K562 (cell line): ENCODE measurements at regions not wholly inside any gene's neighbourhood (a gene's known extent, or its start where the extent isn't known, plus 50 kb on each side); places are given as distances from the start of the nearest gene placed in this dataset.
"Not testable (repeated sequence)": the region's sequence is repeated elsewhere in the genome, so short reads cannot be mapped to it uniquely, and the experiment has no call there.

Source experiments
- ATF2 ChIP-seq: sonication (generic); formaldehyde crosslinking; IDR thresholded peaks from 2 replicates; pipeline ENCODE4 v1.8.1; 2022; ENCODE audit warnings: missing genetic modification reagents
- CTCF ChIP-seq, 3 experiments: IDR thresholded peaks in 2 of 3; conservative IDR thresholded peaks in 1 of 3; 2 replicates each; pipeline ENCODE4 v1.5.1; 2011 to 2012; ENCODE audit warnings: low read length in 3 of 3, mild to moderate bottlenecking in 3 of 3, control low read depth in 2 of 3, improper control_type of control experiment in 1 of 3, inconsistent platforms in 1 of 3, low read depth in 1 of 3, mixed read lengths in 1 of 3, moderate library complexity in 1 of 3; ENCODE audit not compliant: insufficient read depth in 2 of 3
- FOS ChIP-seq: IDR thresholded peaks from 3 replicates; pipeline ENCODE4 v1.6.1; 2011; ENCODE audit not compliant: insufficient read length; ENCODE audit errors: extremely low read depth
- HCFC1 ChIP-seq: IDR thresholded peaks from 2 replicates; pipeline ENCODE4 v1.6.1; 2012; ENCODE audit warnings: low read depth, low read length, improper control_type of control experiment
- HDAC2 ChIP-seq: fragments of 450-650 bp; IDR thresholded peaks from 2 replicates; pipeline ENCODE4 v1.6.1; 2016; ENCODE audit warnings: mild to moderate bottlenecking
- HMGXB4 ChIP-seq: sonication (generic); formaldehyde crosslinking; IDR thresholded peaks from 2 replicates; pipeline ENCODE4 v1.8.1; 2023; ENCODE audit warnings: mild to moderate bottlenecking, missing genetic modification reagents
- MEF2A ChIP-seq: IDR thresholded peaks from 2 replicates; pipeline ENCODE4 v1.6.1; 2011; ENCODE audit warnings: low read depth, mild to moderate bottlenecking, low read length, moderate library complexity; ENCODE audit not compliant: control insufficient read depth
- SMC3 ChIP-seq: conservative IDR thresholded peaks from 2 replicates; pipeline ENCODE4 v1.6.1; 2011; ENCODE audit warnings: low read depth, low read length, improper control_type of control experiment; ENCODE audit not compliant: insufficient read depth
- STAT5B ChIP-seq: fragments of 250-450 bp; sonication (Bioruptor Pico); IDR thresholded peaks from 2 replicates; pipeline ENCODE4 v1.8.0; 2021; ENCODE audit warnings: mild to moderate bottlenecking, inconsistent platforms
- TCF3 ChIP-seq: sonication (generic); formaldehyde crosslinking; IDR thresholded peaks from 2 replicates; pipeline ENCODE4 v1.4.0; 2020; ENCODE audit warnings: mild to moderate bottlenecking, missing genetic modification reagents
- UBTF ChIP-seq, 2 experiments: IDR thresholded peaks; 2 replicates each; pipeline ENCODE4 v1.6.1; 2012; ENCODE audit warnings: improper control_type of control experiment in 2 of 2, low read depth in 2 of 2, low read length in 2 of 2, borderline replicate concordance in 1 of 2
- ZBTB33 ChIP-seq: sonication (generic); formaldehyde crosslinking; IDR thresholded peaks from 2 replicates; pipeline ENCODE4 v1.8.1; 2023; ENCODE audit warnings: mild to moderate bottlenecking, missing genetic modification reagents
- ZNF277 ChIP-seq: fragments of 250-450 bp; sonication (Bioruptor Pico); IDR thresholded peaks from 2 replicates; pipeline ENCODE4 v1.8.0; 2022; ENCODE audit warnings: inconsistent platforms, mild to moderate bottlenecking, moderate library complexity, borderline replicate concordance
- ZNF668 ChIP-seq: fragments of 250-450 bp; sonication (Bioruptor Pico); IDR thresholded peaks from 2 replicates; pipeline ENCODE4 v1.8.0; 2022; ENCODE audit warnings: mild to moderate bottlenecking, inconsistent platforms

GRCh38 chr3:144984481-144984880, 1012.9 kb downstream of the DIPK2A start:
- not testable (repeated sequence) for TF ChIP-seq ATF2 (CRISPR knock-in tag); HMGXB4 (CRISPR knock-in tag); SMC3; ZNF668 (CRISPR knock-in tag); ZNF277 (CRISPR knock-in tag); HDAC2; STAT5B (CRISPR knock-in tag); UBTF (IDR thresholded peaks at IDR 0.05; ENCODE audit: borderline replicate concordance in 1 of 2, low read depth in 2 of 2, low read length in 2 of 2); MEF2A; HCFC1; FOS; ZBTB33; TCF3 (CRISPR knock-in tag); CTCF (IDR thresholded peaks at IDR 0.05 in 2 of 3, conservative IDR thresholded peaks at IDR 0.05 in 1 of 3; ENCODE audit: insufficient read depth in 2 of 3, low read depth in 1 of 3, low read length in 3 of 3)
